ENCODE measurements at regions not wholly inside any gene's neighbourhood (a gene's known extent, or its start where the extent isn't known, plus 50 kb on each side); places are given as distances from the start of the nearest gene placed in this dataset.

DNA sequence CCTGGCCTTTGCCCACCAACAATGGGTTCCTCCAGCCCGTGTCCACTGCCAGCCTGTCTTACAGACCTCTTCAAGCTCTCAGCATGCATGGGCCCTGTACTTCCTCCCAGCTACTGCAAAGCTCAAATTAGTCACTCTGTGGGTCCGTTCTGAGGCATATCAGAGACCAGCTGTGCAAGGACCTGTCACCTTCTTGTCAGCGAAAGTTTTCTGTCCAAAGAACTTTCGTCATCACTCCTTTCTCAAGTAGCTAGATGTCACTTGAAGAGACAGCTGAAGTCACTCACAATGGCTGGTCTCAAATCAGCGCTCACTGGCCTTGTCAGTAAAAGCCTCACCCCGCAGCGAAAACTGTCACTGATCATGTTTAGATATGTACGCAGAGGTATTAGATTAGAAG, 91.4 kb upstream of the DYNLRB2 start:
- TF ChIP-seq, protein P1, sequence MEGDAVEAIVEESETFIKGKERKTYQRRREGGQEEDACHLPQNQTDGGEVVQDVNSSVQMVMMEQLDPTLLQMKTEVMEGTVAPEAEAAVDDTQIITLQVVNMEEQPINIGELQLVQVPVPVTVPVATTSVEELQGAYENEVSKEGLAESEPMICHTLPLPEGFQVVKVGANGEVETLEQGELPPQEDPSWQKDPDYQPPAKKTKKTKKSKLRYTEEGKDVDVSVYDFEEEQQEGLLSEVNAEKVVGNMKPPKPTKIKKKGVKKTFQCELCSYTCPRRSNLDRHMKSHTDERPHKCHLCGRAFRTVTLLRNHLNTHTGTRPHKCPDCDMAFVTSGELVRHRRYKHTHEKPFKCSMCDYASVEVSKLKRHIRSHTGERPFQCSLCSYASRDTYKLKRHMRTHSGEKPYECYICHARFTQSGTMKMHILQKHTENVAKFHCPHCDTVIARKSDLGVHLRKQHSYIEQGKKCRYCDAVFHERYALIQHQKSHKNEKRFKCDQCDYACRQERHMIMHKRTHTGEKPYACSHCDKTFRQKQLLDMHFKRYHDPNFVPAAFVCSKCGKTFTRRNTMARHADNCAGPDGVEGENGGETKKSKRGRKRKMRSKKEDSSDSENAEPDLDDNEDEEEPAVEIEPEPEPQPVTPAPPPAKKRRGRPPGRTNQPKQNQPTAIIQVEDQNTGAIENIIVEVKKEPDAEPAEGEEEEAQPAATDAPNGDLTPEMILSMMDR (IDR thresholded peaks at IDR 0.05): no peak
- TF ChIP-seq PRRX2 (CRISPR knock-in tag; IDR thresholded peaks at IDR 0.05) (no peak), NR1H2 (CRISPR knock-in tag; IDR thresholded peaks at IDR 0.05) (no peak), ESRRA (CRISPR knock-in tag; IDR thresholded peaks at IDR 0.05; ENCODE audit: borderline replicate concordance) (no peak), TEAD4 (CRISPR knock-in tag; IDR thresholded peaks at IDR 0.05) (no peak), FOXK1 (CRISPR knock-in tag; IDR thresholded peaks at IDR 0.05) (no peak), MYBL2 (CRISPR knock-in tag; IDR thresholded peaks at IDR 0.05) (no peak), SP1 (CRISPR knock-in tag; conservative IDR thresholded peaks at IDR 0.05) (no peak), CREM (CRISPR knock-in tag; IDR thresholded peaks at IDR 0.05) (no peak)
- TF ChIP-seq, protein P2, sequence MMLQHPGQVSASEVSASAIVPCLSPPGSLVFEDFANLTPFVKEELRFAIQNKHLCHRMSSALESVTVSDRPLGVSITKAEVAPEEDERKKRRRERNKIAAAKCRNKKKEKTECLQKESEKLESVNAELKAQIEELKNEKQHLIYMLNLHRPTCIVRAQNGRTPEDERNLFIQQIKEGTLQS (CRISPR knock-in tag; conservative IDR thresholded peaks at IDR 0.05): no peak
- TF ChIP-seq, protein P3, sequence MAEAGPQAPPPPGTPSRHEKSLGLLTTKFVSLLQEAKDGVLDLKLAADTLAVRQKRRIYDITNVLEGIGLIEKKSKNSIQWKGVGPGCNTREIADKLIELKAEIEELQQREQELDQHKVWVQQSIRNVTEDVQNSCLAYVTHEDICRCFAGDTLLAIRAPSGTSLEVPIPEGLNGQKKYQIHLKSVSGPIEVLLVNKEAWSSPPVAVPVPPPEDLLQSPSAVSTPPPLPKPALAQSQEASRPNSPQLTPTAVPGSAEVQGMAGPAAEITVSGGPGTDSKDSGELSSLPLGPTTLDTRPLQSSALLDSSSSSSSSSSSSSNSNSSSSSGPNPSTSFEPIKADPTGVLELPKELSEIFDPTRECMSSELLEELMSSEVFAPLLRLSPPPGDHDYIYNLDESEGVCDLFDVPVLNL (CRISPR knock-in tag; IDR thresholded peaks at IDR 0.05; ENCODE audit: borderline replicate concordance, low read depth): no peak
- TF ChIP-seq, protein P4, sequence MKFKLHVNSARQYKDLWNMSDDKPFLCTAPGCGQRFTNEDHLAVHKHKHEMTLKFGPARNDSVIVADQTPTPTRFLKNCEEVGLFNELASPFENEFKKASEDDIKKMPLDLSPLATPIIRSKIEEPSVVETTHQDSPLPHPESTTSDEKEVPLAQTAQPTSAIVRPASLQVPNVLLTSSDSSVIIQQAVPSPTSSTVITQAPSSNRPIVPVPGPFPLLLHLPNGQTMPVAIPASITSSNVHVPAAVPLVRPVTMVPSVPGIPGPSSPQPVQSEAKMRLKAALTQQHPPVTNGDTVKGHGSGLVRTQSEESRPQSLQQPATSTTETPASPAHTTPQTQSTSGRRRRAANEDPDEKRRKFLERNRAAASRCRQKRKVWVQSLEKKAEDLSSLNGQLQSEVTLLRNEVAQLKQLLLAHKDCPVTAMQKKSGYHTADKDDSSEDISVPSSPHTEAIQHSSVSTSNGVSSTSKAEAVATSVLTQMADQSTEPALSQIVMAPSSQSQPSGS (CRISPR knock-in tag; IDR thresholded peaks at IDR 0.05; ENCODE audit: borderline replicate concordance, low read depth): no peak
- TF ChIP-seq, protein P5, sequence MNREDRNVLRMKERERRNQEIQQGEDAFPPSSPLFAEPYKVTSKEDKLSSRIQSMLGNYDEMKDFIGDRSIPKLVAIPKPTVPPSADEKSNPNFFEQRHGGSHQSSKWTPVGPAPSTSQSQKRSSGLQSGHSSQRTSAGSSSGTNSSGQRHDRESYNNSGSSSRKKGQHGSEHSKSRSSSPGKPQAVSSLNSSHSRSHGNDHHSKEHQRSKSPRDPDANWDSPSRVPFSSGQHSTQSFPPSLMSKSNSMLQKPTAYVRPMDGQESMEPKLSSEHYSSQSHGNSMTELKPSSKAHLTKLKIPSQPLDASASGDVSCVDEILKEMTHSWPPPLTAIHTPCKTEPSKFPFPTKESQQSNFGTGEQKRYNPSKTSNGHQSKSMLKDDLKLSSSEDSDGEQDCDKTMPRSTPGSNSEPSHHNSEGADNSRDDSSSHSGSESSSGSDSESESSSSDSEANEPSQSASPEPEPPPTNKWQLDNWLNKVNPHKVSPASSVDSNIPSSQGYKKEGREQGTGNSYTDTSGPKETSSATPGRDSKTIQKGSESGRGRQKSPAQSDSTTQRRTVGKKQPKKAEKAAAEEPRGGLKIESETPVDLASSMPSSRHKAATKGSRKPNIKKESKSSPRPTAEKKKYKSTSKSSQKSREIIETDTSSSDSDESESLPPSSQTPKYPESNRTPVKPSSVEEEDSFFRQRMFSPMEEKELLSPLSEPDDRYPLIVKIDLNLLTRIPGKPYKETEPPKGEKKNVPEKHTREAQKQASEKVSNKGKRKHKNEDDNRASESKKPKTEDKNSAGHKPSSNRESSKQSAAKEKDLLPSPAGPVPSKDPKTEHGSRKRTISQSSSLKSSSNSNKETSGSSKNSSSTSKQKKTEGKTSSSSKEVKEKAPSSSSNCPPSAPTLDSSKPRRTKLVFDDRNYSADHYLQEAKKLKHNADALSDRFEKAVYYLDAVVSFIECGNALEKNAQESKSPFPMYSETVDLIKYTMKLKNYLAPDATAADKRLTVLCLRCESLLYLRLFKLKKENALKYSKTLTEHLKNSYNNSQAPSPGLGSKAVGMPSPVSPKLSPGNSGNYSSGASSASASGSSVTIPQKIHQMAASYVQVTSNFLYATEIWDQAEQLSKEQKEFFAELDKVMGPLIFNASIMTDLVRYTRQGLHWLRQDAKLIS (CRISPR knock-in tag; IDR thresholded peaks at IDR 0.05; ENCODE audit: borderline replicate concordance): no peak
- TF ChIP-seq, protein P6, sequence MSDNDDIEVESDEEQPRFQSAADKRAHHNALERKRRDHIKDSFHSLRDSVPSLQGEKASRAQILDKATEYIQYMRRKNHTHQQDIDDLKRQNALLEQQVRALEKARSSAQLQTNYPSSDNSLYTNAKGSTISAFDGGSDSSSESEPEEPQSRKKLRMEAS (CRISPR knock-in tag; IDR thresholded peaks at IDR 0.05): no peak

All from WTC11 (cell line).